GM12878 (cell line): ENCODE measurements at regions not wholly inside any gene's neighbourhood (a gene's known extent, or its start where the extent isn't known, plus 50 kb on each side); places are given as distances from the start of the nearest gene placed in this dataset.
"Not testable (repeated sequence)": the region's sequence is repeated elsewhere in the genome, so short reads cannot be mapped to it uniquely, and the experiment has no call there.

Experiments used
- ATAC-seq: fragments of 200-7000 bp; cut with Tn5 transposase; 3 replicates; pipeline ENCODE4 v1.9.1; 2020; ENCODE audit warnings: mild to moderate bottlenecking, moderate library complexity
- BruUV-seq: library from RNA; stranded (reverse); fragments of 400-500 nt; replicated peaks from 2 replicates; lab custom pipeline; 2021; lab: Mats Ljungman, UMichigan
- CTCF ChIA-PET: fragments of 300-600 bp; sonication (Branson Sonifier 250); formaldehyde crosslinking; extraction: SDS; loops from one replicate; lab custom pipeline; 2021; ENCODE audit warnings: inconsistent platforms; lab: Yijun Ruan, JAX
- POLR2A ChIA-PET: fragments of 350-600 bp; formaldehyde crosslinking; extraction: SDS; loops from one replicate; lab custom pipeline; 2021; ENCODE audit warnings: inconsistent platforms; lab: Charles Lee
- RAD21 ChIA-PET: fragments of 300-600 bp; sonication (Branson Sonifier 250); formaldehyde crosslinking; loops from one replicate; lab custom pipeline; 2023; ENCODE audit warnings: antibody characterized with exemption; ENCODE audit not compliant: unreplicated experiment; lab: Charles Lee
- SMC1A ChIA-PET: fragments of 300-600 bp; sonication (Branson Sonifier 250); formaldehyde crosslinking; loops from one replicate; lab custom pipeline; 2023; ENCODE audit not compliant: unreplicated experiment, uncharacterized antibody; lab: Charles Lee
- DNase-seq: peaks from one replicate; pipeline ENCODE4 v3.0.0-alpha.2; 2011; ENCODE audit warnings: low read depth, low spot score
- FAIRE-seq: peaks from 3 replicates; lab custom pipeline; 2011; peaks lifted over from hg19 to GRCh38; lab: Jason Lieb, UNC
- H2AFZ ChIP-seq: 2 replicates; pipeline ENCODE4 v1.6.0; 2011; ENCODE audit warnings: low read depth, low read length, control low read depth; ENCODE audit not compliant: control insufficient read depth
- H3K27ac ChIP-seq: 2 replicates; pipeline ENCODE4 v1.5.1; 2011; ENCODE audit warnings: control low read depth; ENCODE audit not compliant: control insufficient read depth, insufficient read depth
- H3K27me3 ChIP-seq, 2 experiments: replicated peaks in 1 of 2; 2 replicates each; pipeline versions ENCODE4 v1.6.0 to v1.6.1; 2011; ENCODE audit warnings: low read length in 1 of 2; ENCODE audit not compliant: control insufficient read depth in 2 of 2, insufficient read depth in 2 of 2
- H3K36me3 ChIP-seq, 2 experiments: 2 replicates each; pipeline ENCODE4 v1.5.1; 2011; ENCODE audit warnings: low read length in 1 of 2; ENCODE audit not compliant: control insufficient read depth in 2 of 2, insufficient read depth in 2 of 2
- H3K4me1 ChIP-seq: 2 replicates; pipeline ENCODE4 v1.6.1; 2011; ENCODE audit warnings: mild to moderate bottlenecking, low read length, moderate library complexity, mixed read lengths; ENCODE audit not compliant: control insufficient read depth, insufficient read depth
- H3K4me2 ChIP-seq: 2 replicates; pipeline ENCODE4 v1.6.0; 2011; ENCODE audit warnings: control low read depth; ENCODE audit not compliant: control insufficient read depth, insufficient read depth
- H3K4me3 ChIP-seq: fragments of 200-600 bp; sonication (generic); 2 replicates; pipeline ENCODE4 v1.5.1; 2016
- H3K79me2 ChIP-seq: 2 replicates; pipeline ENCODE4 v1.6.0; 2011; ENCODE audit warnings: low read length; ENCODE audit not compliant: control insufficient read depth, insufficient read depth
- H3K9ac ChIP-seq: 2 replicates; pipeline ENCODE4 v1.8.0; 2011; ENCODE audit warnings: low read length, control low read depth, mixed read lengths; ENCODE audit not compliant: control insufficient read depth, insufficient read depth
- H3K9me3 ChIP-seq: replicated peaks from 3 replicates; pipeline ENCODE4 v1.5.1; 2011; ENCODE audit warnings: mild to moderate bottlenecking, low read length; ENCODE audit not compliant: control insufficient read depth, insufficient read depth
- H4K20me1 ChIP-seq: 2 replicates; pipeline ENCODE4 v1.6.0; 2011; ENCODE audit not compliant: control insufficient read depth, insufficient read depth
- WGBS: methylation state at CpG from one replicate; pipeline ENCODE4 v1.1.6; 2016; ENCODE audit warnings: low lambda C conversion rate; ENCODE audit not compliant: insufficient replicate concordance, insufficient coverage; ENCODE audit errors: missing lambda C conversion rate; 5-methylcytosine and 5-hydroxymethylcytosine counted together
- in situ Hi-C: fragments of 300-500 bp; cut with MboI; formaldehyde crosslinking; loops from 9 replicates; pipeline ENCODE4 v1.14.3; 2018; ENCODE audit warnings: mixed read lengths
- intact Hi-C: fragments of 100-400 bp; cut with micrococcal nuclease; formaldehyde crosslinking; loops from one replicate; pipeline ENCODE4 v1.14.2; 2022; ENCODE audit not compliant: unreplicated experiment

DNA sequence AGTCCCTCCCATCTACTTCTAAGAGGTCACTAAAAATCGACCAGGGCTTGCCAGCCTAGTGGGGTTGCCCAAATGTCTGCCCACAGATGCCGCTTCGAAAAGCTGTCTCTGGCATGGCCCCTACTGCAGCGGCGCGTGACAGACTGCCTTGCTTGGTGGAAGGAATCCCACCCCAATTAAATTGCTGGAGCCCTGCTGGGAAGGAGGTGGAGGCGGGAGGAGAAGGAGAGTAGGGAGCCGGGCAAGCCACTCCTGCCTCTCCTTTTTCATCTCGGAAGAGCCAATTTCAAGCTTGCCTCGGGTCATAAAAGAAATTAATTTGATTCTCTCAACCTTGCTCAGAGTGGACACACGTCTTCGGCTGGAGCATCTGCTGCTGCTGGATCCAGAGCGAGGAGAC is 106.0 kb downstream of the NPIPA8 start:
- POLR2A ChIA-PET, FAIRE-seq, H3K4me3 ChIP-seq, BruUV-seq, H3K9me3 ChIP-seq, H3K36me3 ChIP-seq, in situ Hi-C loops, CTCF ChIA-PET, H3K27me3 ChIP-seq, H3K4me1 ChIP-seq, H3K27ac ChIP-seq, SMC1A ChIA-PET, H4K20me1 ChIP-seq, DNase-seq, H3K4me2 ChIP-seq, H3K9ac ChIP-seq, H3K79me2 ChIP-seq, H2AFZ ChIP-seq, RAD21 ChIA-PET, intact Hi-C loops, ATAC-seq: not testable (repeated sequence)
- 0% methylated on average over 2 of the region's 13 CpGs for WGBS

DNA sequence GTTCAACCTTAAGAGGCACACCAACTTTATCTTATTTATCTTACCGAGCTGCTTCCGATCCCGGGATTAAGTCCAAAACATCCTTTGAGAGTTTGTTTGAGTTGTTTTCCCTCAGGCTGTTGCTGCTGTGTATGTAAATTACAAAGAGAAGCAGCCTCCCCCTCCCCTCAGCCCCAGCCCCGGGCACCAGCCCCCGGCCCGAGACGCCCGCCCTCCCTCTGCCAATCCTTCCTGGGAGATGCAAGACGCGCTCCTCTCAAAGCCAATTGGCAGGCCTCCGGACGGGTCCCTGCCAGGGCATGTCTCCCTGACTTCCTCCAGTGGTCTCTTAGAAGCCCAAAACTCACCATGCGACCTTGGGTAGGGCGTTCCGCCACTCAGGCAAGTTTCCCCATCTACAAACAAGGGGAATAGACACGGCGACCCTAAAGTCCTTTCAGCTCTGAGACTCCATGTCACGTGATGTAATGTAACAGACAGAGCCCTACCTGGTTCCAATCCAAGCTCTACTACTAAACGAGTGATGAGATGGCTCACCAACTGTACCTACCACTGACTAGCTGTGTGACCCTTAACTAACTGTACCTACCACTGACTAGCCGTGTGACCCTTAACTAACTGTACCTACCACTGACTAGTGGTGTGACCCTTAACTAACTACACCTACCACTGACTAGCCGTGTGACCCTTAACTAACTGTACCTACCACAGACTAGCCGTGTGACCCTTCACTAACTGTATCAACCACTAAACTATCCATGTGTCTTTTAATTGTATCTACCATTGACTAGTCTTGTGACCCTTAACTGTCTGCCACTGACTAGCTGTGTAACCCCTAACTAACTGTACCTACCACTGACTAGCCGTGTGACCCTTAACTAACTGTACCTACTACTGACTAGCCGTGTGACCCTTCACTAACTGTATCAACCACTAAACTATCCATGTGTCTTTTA is 114.2 kb downstream of the NPIPA8 start:
- BruUV-seq, H3K9ac ChIP-seq, H3K27me3 ChIP-seq, SMC1A ChIA-PET, H3K4me1 ChIP-seq, H3K4me2 ChIP-seq, FAIRE-seq, H3K36me3 ChIP-seq, H3K9me3 ChIP-seq, POLR2A ChIA-PET, H3K27ac ChIP-seq, DNase-seq, H3K79me2 ChIP-seq, H3K4me3 ChIP-seq, ATAC-seq, H4K20me1 ChIP-seq, CTCF ChIA-PET, H2AFZ ChIP-seq, RAD21 ChIA-PET, in situ Hi-C loops, intact Hi-C loops: not testable (repeated sequence)
- WGBS, result 34% methylated on average over 13 of the region's 24 CpGs

DNA sequence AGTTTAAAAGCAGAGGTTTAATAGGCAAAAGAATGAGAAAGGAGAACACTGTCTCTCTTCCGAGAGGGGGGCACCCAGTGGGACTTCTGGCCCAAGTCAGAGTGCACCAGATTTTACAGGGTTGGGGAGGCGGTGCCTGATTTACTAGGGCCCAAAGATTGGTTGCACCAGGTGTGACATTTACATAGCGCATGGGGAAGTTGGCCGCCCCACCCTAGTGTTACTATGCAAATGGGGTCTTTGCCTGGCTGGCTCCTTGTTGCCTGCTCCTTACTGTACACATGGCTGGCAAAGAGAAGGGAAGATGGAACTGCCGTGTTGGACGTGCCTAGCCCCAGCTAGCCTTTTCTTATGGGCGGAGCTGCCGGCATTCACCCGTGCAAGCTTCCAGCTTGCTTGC is 118.8 kb downstream of the NPIPA8 start:
- ATAC-seq, BruUV-seq, H3K27ac ChIP-seq, in situ Hi-C loops, H3K9me3 ChIP-seq, POLR2A ChIA-PET, H3K4me2 ChIP-seq, intact Hi-C loops, H4K20me1 ChIP-seq, FAIRE-seq, H3K79me2 ChIP-seq, H3K4me3 ChIP-seq, H3K27me3 ChIP-seq, RAD21 ChIA-PET, CTCF ChIA-PET, SMC1A ChIA-PET, H2AFZ ChIP-seq, DNase-seq, H3K9ac ChIP-seq, H3K4me1 ChIP-seq, H3K36me3 ChIP-seq: not testable (repeated sequence)
- 8% methylated on average over 5 of the region's 9 CpGs for WGBS

DNA sequence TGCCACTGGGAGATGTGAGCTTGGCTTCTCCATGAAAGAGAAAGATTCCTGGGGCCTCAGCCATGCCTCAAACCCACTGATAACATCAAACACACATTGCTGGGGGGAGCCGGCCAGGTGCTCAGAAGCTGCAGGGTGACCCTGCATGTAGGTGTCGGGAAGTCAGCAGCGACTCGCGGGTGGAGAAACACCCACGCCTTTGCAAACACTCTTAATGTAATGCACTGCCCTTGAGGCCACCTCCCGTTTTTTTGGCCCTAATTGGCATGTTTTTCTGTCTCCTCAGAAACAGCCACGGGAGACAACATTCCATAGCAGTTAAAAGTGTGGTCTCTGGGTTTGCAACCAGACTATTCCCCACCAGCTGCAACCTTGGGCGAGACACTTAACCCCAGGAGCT is 119.7 kb downstream of the NPIPA8 start:
- H3K9me3 ChIP-seq, H3K27me3 ChIP-seq, H3K27ac ChIP-seq, BruUV-seq, H3K79me2 ChIP-seq, ATAC-seq, DNase-seq, H3K4me3 ChIP-seq, H3K36me3 ChIP-seq, CTCF ChIA-PET, intact Hi-C loops, H3K4me2 ChIP-seq, H3K4me1 ChIP-seq, SMC1A ChIA-PET, H4K20me1 ChIP-seq, H3K9ac ChIP-seq, POLR2A ChIA-PET, H2AFZ ChIP-seq, RAD21 ChIA-PET, FAIRE-seq, in situ Hi-C loops: not testable (repeated sequence)
- 73% methylated on average over 7 of the region's 9 CpGs for WGBS
